Retina (tissue), 1 donor: ENCODE measurements at regions not wholly inside any gene's neighbourhood (a gene's known extent, or its start where the extent isn't known, plus 50 kb on each side); places are given as distances from the start of the nearest gene placed in this dataset.

Experiments
- DNase-seq: peaks from one replicate; pipeline ENCODE4 v3.0.0-alpha.2; 2016

DNA sequence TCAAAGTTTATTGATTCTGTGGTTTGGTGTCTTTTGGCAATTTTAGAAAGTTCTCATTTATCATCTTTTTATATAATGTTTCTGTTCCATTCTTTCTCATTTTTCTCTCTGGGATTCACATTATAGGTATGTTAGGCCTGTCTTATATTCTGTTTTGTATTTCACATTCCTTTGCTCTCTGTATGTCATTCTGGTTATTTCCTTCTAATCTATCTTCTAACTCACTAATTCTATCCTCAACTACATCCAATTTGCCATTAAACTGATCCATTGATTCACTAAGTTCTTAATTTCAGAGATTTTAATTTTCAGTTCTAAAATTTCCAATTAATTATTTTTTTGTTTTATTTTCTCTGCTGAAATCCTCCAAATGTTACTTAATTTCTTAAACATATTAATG, 234.8 kb downstream of the FOXD2 start:
- no peak for DNase-seq

DNA sequence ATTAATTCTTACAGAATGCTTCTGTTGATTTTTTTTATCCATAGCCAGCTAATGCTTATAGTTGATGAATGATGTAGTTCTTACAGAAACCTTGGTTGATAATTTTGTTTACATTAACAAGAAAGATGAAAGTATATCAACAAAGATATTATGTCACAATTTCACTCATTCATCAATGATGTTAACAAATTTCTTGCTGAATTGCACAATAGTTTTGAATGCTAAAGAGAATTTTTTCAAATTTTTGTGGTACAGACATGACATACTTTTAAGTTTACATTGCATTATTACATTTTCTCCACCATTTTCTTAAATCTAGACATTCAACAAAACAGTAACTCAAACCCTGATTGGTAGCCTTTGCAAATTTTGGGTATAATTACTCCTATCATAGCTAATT, 236.3 kb downstream of the FOXD2 start:
- DNase-seq: no peak

DNA sequence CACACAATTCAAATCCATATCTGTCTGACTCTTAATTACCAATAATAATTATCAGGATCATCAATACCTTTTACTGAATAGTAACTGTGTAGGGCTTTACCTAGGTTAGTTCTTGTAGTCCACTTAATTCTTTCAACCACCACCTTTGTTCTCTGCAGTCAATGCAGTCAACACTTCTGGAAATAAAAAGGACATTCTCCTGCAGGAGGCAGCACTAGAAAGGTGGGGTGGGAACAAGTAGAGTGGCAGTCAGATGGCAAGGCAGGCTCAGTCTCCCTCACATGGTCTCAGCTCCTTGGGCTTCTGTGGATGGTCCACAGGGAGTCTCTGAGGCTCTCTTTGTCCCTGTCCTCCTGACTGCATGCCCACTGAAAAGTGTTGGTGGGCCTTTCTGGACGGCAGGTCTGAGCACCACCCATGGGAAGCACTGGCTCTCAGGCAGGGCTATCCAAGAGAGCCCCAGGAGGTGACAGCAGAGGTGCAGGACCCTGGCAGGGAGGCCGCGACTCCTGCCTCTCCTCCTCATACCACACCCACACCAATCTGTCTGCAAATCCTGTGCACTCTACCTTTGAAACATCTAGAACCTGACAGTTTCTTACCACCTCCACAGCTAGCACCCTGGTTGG, 237.3 kb downstream of the FOXD2 start:
- DNase-seq: no peak

DNA sequence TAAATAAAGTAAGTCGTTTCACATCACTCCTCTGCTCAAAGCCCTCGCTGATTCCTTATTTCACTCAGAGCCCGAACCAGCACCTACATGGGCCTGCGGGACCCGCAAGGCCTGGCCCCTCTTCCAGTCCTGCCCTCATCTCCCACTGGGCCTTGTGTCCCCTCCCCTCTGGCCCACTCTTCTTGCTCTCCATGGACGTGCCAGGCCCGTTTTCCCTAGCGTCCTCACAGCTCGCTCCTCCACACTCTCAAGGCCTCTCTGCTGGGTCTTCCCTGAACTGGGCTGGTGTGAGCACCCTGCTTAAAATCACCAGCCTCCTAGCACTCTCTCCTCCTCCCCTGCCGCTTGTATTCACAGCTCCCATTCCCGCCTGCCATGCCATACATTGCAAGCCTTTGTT, 237.9 kb downstream of the FOXD2 start:
- DNase-seq: no peak

DNA sequence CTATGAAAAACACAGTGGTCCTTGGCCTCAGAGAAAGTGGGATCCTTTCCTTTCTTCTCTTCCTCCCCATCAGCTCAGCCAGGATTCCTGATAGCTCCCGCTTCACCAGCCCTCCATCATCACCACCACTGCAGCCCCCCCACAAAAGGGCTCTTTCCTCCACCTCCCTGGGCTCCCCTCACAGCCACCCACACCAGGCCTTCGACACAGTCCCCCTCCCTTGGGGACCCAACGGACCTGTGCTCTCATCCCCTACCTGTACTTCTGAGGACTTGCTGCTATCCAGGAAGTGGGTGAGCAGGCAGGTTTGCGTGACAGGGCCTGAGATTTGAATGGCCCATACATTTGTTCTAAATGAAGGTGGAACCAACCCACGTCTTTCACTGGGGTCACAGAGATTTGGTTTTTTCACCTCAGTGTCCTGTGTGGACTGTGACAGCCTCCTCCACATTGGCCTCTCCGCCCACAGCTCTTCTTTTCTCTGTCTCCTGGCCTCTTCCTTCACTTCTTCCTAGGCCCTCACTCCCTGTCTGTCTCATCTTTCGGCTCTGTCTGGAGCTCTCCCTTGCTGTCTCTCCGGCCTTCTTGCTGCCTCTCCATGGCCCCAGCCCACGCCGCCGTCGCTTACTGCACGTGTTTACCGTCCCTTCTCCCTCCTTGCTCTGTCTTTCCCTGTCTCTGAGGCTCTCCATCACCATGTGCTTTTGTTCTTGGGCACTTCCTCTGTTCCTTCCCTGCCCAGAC, 238.6 kb downstream of the FOXD2 start:
- no peak for DNase-seq

DNA sequence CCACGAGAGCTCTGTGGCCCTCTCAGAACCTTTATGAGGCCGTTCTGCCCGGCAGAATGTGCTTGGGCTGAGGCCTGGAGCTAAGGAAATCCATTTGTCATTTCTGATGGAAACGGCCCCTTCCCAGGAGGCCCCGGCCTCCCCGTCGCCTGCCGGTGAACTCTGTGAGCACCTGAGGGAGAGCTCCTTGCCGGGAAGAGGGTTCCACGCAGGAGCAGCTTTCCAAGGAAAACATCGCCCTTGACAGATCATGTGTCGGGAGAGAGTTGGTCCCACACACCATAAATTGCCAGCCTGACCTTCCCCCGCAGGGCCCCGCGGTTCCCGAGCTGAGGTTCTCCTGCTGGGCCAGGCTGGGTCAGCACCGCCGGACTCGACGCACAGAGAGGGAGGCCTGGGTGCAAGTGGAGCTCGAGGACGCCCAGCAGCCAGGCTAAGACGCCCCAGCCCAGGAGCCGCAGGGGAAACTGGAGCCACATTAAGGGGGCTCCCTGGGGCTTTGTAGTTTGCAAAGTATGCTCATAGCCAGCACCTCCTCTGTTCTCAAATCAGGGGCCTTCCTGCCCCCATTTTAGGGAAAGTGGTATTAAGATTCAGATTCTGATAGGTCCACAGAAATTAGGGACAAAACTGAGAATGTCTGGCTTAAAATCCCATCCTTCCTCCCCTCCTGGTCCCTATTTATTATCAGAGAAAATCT, 239.5 kb downstream of the FOXD2 start:
- no peak for DNase-seq

DNA sequence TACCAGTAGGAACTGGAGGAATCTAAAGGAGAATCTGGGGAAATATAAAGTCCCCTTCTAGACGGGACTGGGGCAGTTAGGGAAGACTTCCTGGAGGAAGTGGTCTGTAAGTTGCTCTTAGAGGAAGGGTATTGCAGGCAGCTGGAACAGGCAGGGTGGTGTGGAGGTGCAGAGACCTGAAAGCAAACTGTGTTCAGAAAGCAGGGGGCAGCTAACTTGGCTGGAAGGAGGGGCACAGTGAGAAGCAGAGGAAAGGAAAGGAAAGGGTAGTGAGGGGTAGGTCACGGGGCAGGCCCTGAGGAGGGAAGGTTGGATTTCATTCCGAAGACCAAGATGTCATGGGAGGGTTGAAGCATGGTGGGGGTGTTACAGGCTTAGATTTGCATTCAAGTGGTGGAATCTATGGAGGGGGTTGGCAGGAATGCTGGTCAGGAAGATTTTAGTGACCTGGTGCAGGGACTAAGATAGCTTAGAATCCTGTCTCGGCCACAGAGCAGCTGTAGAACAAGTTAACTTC, 240.7 kb downstream of the FOXD2 start:
- no peak for DNase-seq

DNA sequence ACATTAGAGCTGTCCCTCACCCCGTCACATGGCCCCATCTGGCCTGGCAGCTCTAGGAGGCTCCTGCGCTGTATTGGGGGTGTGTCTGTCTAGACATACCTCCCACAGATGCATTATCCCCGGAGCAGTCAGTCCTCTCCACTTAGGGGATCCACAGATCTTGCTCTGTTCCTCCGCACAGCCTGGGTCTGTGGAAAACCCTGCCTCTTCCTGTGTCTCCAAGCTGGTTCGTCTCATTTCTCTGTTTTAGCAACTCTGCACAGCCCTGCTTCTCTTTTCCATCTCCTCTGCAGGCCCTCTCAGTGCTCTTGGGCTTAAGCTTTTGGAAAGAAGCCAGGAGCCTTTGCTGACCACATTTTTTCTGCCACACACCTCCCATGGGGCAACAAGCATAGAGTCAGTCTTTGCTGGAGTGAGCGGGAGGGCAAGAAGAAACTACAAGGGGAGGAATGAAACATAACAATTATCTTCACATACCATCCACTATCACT, 241.5 kb downstream of the FOXD2 start:
- DNase-seq: no peak

DNA sequence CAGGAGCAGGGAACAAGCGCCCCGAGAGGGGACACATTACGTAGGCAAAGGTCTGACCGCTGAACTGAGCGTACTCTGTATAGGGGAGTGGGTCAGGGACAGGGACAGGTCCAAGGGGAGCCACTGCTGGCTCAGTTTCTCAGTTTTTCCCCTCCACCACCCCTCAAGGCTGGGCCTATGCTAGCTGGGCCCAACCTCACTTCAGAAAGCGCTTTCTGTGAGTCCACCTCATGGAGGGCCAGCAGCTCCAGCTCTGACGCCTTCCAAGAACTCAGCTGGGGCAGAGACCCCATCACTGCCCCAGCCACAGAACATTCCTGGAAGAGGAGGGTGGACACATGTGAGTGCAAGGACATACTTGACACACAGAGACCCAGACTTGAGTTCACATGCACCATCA, 242.0 kb downstream of the FOXD2 start:
- no peak for DNase-seq

DNA sequence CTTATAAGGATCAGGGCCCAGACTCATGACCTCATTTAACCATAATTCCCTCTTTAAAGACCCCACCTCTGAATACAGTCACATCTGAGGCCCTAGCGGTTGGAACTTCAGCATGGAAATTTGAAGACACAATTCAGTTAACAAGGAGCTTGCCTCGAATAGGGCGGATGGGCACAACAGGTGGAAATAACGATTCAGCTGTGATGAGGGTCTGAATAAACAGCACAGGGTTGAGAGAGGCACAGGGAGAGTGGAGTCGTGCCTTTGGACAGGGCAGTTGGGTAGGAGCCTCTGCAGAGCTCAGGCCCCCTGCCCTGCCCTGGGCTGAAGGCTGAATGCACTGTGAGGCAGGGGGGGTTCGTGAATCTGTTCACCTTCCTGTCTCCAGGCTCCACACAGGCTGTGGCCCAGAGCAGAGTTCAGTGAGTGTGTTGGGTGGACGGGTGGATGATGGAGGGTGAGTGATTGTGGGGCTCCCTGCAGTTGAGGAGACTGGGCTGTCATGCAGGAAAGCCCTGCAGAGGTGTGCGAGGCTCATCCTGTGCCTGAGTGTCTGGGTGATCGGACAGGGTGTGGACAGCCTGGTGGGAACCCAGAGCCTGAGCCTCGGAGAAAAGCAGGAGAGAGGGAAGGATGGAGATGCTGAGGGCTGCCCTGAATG, 243.1 kb downstream of the FOXD2 start:
- DNase-seq: no peak

DNA sequence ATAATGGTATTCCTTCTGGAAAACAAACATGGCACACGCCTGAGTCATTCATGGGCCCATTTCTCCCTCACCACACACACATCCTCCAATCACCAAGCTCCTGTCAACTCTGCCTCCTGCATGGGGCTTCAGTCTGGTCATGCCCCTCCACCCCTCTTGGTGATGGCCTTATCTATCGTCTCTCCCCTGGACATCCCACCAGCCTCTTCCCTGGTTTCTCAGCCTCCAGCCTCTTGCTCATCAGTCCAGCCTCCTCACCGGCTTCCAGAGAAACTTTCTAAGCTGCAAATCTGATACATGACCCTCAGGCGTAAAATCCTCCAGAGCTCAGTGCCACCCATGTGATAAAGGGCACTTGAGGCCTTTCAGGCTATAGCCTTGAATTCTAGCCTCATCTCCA, 243.9 kb downstream of the FOXD2 start:
- DNase-seq: no peak

DNA sequence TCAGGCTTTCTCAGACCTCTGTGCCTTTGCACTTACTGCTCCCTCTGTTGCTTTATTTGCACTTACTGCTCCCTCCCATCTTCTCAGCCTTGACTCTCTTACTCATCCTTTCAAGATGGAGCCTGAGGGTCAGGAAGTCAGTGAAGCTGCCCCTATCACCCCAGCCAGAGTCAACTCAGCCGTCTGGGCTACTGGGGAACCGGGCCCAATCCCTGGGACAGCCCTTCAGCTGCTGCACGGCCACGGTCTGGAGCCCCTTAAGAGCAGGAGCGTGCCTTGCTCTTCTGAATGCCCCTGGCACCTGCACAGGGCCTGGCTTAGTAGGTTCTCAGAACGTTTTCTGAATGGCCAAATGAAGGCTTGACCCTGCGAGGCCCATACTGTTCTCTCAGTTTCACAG, 244.4 kb downstream of the FOXD2 start:
- DNase-seq: no peak

DNA sequence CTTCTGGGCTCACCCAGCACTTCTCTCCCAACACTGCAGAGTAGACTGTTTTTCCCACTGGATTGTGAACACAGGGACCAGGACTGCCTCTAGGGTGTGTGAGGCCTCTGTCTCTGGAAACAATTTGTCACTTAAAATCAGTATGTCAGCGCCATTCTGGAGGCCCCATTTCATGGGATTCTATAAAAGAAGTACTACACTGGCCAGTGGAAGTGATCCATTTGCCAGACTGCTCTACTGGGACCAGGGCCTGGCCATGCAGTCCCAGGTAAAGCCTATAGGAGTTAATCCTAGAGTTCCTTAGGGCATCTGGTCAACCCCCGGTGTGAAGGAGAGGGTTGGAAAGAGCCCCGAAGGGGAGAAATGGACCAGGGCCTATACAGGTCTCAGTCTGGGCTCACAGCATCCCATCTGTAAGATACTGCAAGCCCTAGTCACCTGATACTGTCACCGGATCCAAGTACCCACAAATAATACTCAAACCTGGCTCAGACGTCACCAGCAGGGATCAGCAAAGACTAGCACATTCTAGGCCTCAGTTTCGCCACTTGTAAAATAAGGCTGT, 245.0 kb downstream of the FOXD2 start:
- no peak for DNase-seq

DNA sequence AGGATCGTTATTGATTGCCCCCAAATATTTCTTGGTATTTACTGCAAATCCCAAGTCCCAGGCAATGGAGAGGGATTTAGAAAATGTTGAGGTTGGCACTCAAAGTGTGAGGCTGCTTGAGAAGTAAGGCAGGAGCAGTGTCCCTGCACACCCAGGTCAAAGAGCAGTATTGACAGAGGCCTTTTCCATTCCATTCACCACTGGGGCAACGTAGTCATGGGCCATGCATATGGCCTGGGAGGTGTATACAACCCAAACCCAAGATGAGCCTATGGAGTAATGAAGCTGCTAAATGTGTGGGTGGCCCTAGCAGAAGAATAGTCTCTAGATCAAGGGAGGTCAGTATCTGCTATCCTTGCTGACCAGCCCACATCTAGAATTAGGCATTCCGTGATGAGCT, 245.6 kb downstream of the FOXD2 start:
- DNase-seq: no peak

DNA sequence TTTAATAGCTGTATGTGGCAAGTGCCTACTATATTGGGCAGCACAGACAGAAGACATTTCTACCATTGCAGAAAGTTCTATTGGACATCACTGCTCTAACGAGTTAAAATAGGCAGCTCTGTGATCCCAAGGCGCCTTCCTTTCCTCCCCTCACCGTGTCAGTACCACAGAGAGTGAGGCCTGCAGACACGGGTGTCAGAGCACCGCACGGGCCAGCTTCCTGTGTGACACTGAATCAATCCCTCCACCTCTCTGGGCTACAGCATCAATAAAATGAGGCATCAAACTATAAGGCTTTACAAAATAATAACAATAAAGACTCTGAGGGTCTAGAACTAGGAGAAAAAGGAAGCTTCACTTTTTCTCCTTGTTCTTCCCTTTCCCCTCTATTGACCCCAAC, 246.7 kb downstream of the FOXD2 start:
- DNase-seq: no peak

DNA sequence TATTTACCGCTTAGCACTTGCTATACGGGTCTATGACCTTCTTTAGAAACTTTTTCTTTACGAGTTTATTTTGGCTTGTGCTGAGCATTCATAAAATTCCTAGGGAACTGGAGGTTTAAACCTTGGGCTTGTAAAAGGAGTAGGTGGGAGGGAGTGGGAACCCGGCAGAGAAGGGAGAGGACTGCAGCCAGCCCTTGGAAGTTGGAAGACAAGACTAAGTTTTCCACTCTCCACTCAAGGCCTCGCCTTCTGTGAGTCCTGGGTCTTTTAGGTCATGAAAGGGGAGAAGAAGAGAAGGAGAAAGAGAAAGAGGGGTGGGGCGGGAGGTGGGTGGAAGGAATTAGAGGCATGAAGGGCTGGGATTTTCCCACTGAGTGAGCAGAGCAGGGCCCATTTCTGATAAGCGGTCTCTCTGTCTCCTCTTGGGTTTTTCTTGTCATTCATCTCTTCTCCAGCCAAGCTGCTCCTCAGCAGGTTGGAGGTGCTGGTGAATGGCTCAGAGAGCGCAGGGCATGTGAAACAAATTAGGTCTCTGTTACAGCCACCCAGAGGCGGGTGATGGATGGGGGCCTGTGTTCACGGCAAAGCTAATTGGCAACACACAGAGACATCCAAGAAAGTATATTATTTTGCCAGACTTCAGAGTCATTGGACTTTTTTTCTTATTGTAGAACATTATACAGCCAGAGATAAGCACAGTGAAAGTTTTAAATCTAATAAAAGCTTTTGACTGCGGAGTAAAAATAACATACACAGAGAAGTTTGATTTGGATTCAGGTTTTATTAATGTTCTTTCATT, 247.3 kb downstream of the FOXD2 start:
- no peak for DNase-seq

DNA sequence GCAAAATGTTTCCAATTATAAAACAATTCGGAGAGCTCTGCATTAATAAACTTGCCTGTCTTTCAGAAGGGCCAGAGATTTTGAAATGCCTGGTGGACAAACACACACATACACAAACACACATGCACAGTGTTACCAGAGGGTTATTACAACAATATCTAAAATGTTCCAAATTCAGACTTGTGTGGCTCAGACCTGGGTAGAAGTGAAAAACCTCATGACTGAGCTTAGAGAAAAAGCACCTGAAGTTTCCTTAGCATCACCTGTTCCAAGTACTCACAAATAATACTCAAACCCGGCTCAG, 247.9 kb downstream of the FOXD2 start:
- no peak for DNase-seq

DNA sequence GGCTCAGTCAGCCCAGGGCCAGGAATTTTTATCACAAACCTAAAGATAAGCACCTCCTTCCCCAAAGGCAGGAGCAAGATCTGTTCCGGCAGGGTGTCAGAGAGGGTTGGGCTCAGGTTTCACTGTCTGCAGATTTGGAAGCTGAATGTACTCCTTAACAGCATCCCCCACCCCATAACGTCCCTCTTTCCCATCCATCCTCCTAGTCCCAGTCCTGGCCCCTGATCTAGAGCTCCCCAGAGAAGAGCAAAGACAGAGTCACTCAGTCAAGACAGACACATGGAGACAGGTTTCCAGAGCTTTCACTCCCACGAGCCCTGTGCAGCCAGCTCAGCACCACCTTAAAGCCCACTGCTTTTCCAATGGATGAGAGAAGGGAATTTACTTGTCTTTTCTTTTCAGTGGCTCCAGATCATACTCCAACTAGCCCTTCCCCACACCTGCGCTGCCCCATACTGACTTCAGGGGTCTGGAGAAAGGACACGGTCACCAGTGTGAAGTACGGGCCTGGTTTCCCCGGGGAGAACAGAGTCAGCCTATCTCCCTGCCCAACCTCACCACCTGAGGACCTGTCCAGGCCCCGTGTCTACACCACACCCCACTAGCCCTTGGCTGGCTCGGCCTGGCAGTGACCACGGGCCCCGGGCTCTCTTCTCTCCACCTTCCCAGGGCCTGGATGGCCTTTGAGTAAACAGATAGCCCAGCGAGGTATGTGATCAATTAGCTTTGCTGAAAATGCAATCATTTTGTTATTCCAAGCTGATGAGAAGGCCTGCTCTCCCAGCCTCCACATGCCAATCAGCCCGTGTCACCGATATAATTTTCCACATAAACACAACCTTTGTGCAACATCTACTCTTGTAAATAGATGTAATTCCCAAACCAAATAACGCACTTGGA, 249.1 kb downstream of the FOXD2 start:
- DNase-seq: peak; percentile 40

DNA sequence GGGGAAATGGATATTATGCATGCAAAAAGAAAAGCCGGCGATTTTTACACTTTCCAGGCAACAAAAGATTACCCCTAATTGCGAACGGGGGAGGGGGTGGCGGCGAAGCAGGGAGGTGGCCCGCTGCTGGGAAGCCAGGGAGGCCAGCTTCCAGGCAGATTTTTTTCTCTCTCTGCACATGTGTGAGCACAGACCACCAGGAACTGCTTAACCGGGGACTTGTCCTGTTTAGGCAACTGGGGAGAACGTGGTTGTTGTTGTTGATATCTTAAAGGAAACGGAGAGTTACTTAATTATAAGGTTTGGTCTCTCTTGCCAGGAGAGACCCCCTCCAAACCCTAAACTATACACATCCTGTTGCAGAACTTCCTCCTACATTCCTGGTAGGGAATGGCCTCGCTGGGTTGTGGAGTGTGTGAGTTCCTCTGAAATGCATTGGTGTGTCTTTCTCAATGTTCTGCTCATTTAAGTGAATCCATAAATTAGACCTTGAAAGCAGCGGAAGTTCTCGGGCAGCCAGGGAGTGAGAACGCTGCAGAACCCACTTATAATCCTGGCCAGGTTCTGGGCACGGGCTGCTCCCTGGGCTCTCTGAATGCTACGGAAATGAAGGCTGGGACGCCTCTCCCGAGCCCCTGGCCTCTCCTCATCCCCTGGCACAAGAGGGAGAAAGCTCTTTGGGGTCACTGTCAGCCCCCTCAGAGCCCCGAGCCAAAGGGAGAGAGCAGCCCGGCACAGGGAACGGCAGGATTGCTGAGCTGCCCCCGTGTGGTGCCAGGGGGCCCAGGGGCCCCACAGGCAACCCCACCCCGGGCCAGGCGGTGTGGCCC, 250.0 kb downstream of the FOXD2 start:
- DNase-seq: peak; percentile 48
